ENCODE measurements at regions not wholly inside any gene's neighbourhood (a gene's known extent, or its start where the extent isn't known, plus 50 kb on each side); places are given as distances from the start of the nearest gene placed in this dataset.

DNA sequence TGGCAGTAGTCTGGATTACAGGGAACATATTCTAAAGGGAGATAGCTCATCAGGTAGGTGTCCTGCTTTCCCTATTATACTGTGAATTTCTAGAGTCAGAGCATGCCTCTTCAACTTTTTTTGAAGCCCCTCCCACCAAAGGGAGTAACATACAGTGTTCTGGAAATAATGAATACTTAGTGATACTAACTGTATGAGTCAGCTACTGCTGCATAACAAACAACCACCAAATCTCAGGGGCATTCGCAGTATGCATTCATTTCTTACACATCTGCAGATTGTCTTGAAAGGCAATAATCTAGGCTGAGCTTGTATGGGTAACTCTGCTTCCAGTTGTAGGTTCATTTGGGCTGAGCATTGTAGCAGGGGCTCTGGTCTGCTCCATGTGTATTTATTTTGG is 409.7 kb upstream of the SPRED2 start:
- Histone ChIP-seq H2AK9ac (replicated peaks; ENCODE audit: low read depth, low read length, poor library complexity) (no peak overlapping the region), H2BK120ac (ENCODE audit: low read depth, low read length) (no peak overlapping the region), H2BK15ac (ENCODE audit: low read depth, low read length) (no peak overlapping the region), H3K27ac (ENCODE audit: insufficient read depth, low read length) (no peak overlapping the region), H3K79me1 (ENCODE audit: low read depth in 1 of 2, low read length in 2 of 2) (no peaks in the 10 kb centered on the region), H3K9ac (ENCODE audit: low read depth, low read length) (no peak overlapping the region), H3K27me3 (ENCODE audit: control insufficient read depth, insufficient read depth, low read length) (peaks cover 7% of the 10 kb centered on the region; the same call in 1 of the 2 replicates), H2BK5ac (ENCODE audit: low read depth, low read length, poor library complexity, severe bottlenecking) (no peak overlapping the region), H2AK5ac (ENCODE audit: low read depth, low read length) (no peak overlapping the region), H3K9me1 (ENCODE audit: insufficient read depth, low read length) (no peaks in the 10 kb centered on the region), H3K23ac (ENCODE audit: low read depth, low read length) (no peak overlapping the region), H4K5ac (ENCODE audit: low read depth, low read length) (no peak overlapping the region), H2AFZ (replicated peaks; ENCODE audit: low read length, poor library complexity) (no peak overlapping the region), H3K4me2 (ENCODE audit: low read depth, low read length) (no peak overlapping the region), H3K9me3 (ENCODE audit: control insufficient read depth, insufficient read depth, low read length) (no peaks in the 10 kb centered on the region), H2BK20ac (ENCODE audit: low read depth, low read length) (no peak overlapping the region), H4K91ac (ENCODE audit: insufficient read depth, low read depth, low read length) (no peak overlapping the region), H3K4me3 (ENCODE audit: insufficient read depth, low read depth, low read length) (no peak overlapping the region), H3K36me3 (ENCODE audit: control insufficient read depth, insufficient read depth, low read length) (no peaks in the 10 kb centered on the region), H4K8ac (ENCODE audit: low read depth in 2 of 2, low read length in 2 of 2) (no peak overlapping the region), H3K18ac (ENCODE audit: low read depth, low read length) (no peak overlapping the region), H3K14ac (replicated peaks; ENCODE audit: low read depth, low read length) (no peak overlapping the region), H3K56ac (ENCODE audit: extremely low read depth, insufficient read depth, low read length) (no peak overlapping the region), H3K4ac (ENCODE audit: low read depth, low read length) (no peak overlapping the region), H4K20me1 (ENCODE audit: insufficient read depth, low read length) (no peaks in the 10 kb centered on the region), H3K4me1 (ENCODE audit: control insufficient read depth, insufficient read depth, low read length) (no peaks in the 10 kb centered on the region)
- in situ Hi-C loops (cut with MboI; ENCODE audit: low sequenced_read_pairs) (no loop called here), intact Hi-C loops (cut with micrococcal nuclease) (no loop called here), dilution Hi-C loops (cut with HindIII; ENCODE audit: low sequenced_read_pairs, unreplicated experiment) (no loop called here)
- TF ChIP-seq POLR2A (IDR thresholded peaks at IDR 0.05; ENCODE audit: low read depth, low read length) (no peak), MAFK (IDR thresholded peaks at IDR 0.05; ENCODE audit: low read depth, low read length) (no peak), CHD1 (IDR thresholded peaks at IDR 0.05; ENCODE audit: low read depth, low read length) (no peak), CEBPB (IDR thresholded peaks at IDR 0.05; ENCODE audit: low read depth, low read length) (no peak), NFE2L2 (IDR thresholded peaks at IDR 0.05; ENCODE audit: low read depth, low read length) (no peak), BHLHE40 (IDR thresholded peaks at IDR 0.05; ENCODE audit: low read depth, low read length) (no peak), MAZ (IDR thresholded peaks at IDR 0.05; ENCODE audit: borderline replicate concordance, low read depth, low read length) (no peak), RCOR1 (IDR thresholded peaks at IDR 0.05; ENCODE audit: insufficient replicate concordance, low read length) (no peak), RFX5 (IDR thresholded peaks at IDR 0.05; ENCODE audit: low read depth, low read length) (no peak)
- TF ChIP-seq, protein P1, sequence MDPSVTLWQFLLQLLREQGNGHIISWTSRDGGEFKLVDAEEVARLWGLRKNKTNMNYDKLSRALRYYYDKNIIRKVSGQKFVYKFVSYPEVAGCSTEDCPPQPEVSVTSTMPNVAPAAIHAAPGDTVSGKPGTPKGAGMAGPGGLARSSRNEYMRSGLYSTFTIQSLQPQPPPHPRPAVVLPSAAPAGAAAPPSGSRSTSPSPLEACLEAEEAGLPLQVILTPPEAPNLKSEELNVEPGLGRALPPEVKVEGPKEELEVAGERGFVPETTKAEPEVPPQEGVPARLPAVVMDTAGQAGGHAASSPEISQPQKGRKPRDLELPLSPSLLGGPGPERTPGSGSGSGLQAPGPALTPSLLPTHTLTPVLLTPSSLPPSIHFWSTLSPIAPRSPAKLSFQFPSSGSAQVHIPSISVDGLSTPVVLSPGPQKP (IDR thresholded peaks at IDR 0.05; ENCODE audit: borderline replicate concordance, low read depth, low read length), result no peak
- CTCF ChIA-PET, result no interaction called here
- ATAC-seq (ENCODE audit: low read depth), result no peak
- no peak for DNase-seq
- POLR2A ChIA-PET (ENCODE audit: unreplicated experiment), result no interaction called here
- no CpG with 5 or more reads among the region's 1 CpG for WGBS, 2 experiments (ENCODE audit: extremely low coverage in 2 of 2, insufficient read length in 1 of 2)
- no TSS peak for BruUV-seq (replicated peaks)

Data from IMR-90 (cell line).